K562 (cell line): ENCODE measurements at regions not wholly inside any gene's neighbourhood (a gene's known extent, or its start where the extent isn't known, plus 50 kb on each side); places are given as distances from the start of the nearest gene placed in this dataset.

Experiments used
- ATF3 ChIP-seq, 2 experiments: fragments of 450-650 bp in 1 of 2; sonication (generic) in 1 of 2; formaldehyde crosslinking in 1 of 2; IDR thresholded peaks in 1 of 2; conservative IDR thresholded peaks in 1 of 2; 2 replicates each; pipeline versions ENCODE4 v1.6.1 to v1.8.1; 2016 to 2023; ENCODE audit warnings: mild to moderate bottlenecking in 2 of 2, moderate library complexity in 2 of 2, inconsistent platforms in 1 of 2, missing genetic modification reagents in 1 of 2
- GMEB1 ChIP-seq: fragments of 250-450 bp; sonication (Bioruptor Pico); IDR thresholded peaks from 2 replicates; pipeline ENCODE4 v1.4.0; 2020; ENCODE audit warnings: mild to moderate bottlenecking
- POLR2AphosphoS2 ChIP-seq: IDR thresholded peaks from 2 replicates; pipeline ENCODE4 v1.6.1; 2012; ENCODE audit warnings: low read length, improper control_type of control experiment
- TAF9B ChIP-seq: fragments of 450-650 bp; IDR thresholded peaks from 2 replicates; pipeline ENCODE4 v1.6.1; 2018; ENCODE audit warnings: mild to moderate bottlenecking; ENCODE audit not compliant: partially characterized antibody
- ZNF592 ChIP-seq: fragments of 450-650 bp; IDR thresholded peaks from 2 replicates; pipeline ENCODE4 v1.6.1; 2017; ENCODE audit warnings: antibody characterized with exemption, mild to moderate bottlenecking

GRCh38 chr1:88454781-88455180, 229.3 kb upstream of the PKN2 start (continued):
- no peak for TF ChIP-seq GMEB1 (CRISPR knock-in tag)
- TF ChIP-seq TAF9B = no peak
- TF ChIP-seq ATF3 (IDR thresholded peaks at IDR 0.05) = no peak
- TF ChIP-seq ATF3 (CRISPR knock-in tag; conservative IDR thresholded peaks at IDR 0.05) = no peak
- no peak for TF ChIP-seq ZNF592
- no peak for TF ChIP-seq POLR2AphosphoS2
